ENCODE measurements at regions not wholly inside any gene's neighbourhood (a gene's known extent, or its start where the extent isn't known, plus 50 kb on each side); places are given as distances from the start of the nearest gene placed in this dataset.
"Not testable (repeated sequence)": the region's sequence is repeated elsewhere in the genome, so short reads cannot be mapped to it uniquely, and the experiment has no call there.

GRCh38 chr11:109048098-109048497 lies 373.9 kb upstream of the C11orf87 start:
- CTCF ChIA-PET: no interaction called here
- TF ChIP-seq L3MBTL2 (conservative IDR thresholded peaks at IDR 0.05) (no peak), FOXA1 (IDR thresholded peaks at IDR 0.05) (no peak), ARNT (IDR thresholded peaks at IDR 0.05) (no peak), NFRKB (IDR thresholded peaks at IDR 0.05) (no peak), PKNOX1 (IDR thresholded peaks at IDR 0.05) (no peak), SUZ12 (IDR thresholded peaks at IDR 0.05) (no peak), FOXK2 (IDR thresholded peaks at IDR 0.05) (no peak), TARDBP (IDR thresholded peaks at IDR 0.05) (no peak), ZNF384 (IDR thresholded peaks at IDR 0.05) (no peak), BHLHE40 (IDR thresholded peaks at IDR 0.05; ENCODE audit: borderline replicate concordance) (no peak)
- POLR2A ChIA-PET: no interaction called here
- no peak for DNase-seq (ENCODE audit: extremely low spot score)

- no peak for DNase-seq (ENCODE audit: extremely low spot score)
- POLR2A ChIA-PET: no interaction called here
- TF ChIP-seq ELF4 (IDR thresholded peaks at IDR 0.05): no peak
- TF ChIP-seq CTBP1 (IDR thresholded peaks at IDR 0.05; ENCODE audit: borderline replicate concordance): no peak
- TF ChIP-seq SP1 (IDR thresholded peaks at IDR 0.05): no peak
- no peak for TF ChIP-seq LEF1 (IDR thresholded peaks at IDR 0.05; ENCODE audit: borderline replicate concordance)
- no peak for TF ChIP-seq ARNT (IDR thresholded peaks at IDR 0.05)
- TF ChIP-seq L3MBTL2 (conservative IDR thresholded peaks at IDR 0.05): no peak
- TF ChIP-seq ZNF384 (IDR thresholded peaks at IDR 0.05): no peak
- no peak for TF ChIP-seq FOXK2 (IDR thresholded peaks at IDR 0.05)
- TF ChIP-seq NFRKB (IDR thresholded peaks at IDR 0.05): no peak
- no peak for TF ChIP-seq HDGF (IDR thresholded peaks at IDR 0.05; ENCODE audit: borderline replicate concordance)
- TF ChIP-seq SUZ12 (IDR thresholded peaks at IDR 0.05): no peak
- TF ChIP-seq FOXA1 (IDR thresholded peaks at IDR 0.05): no peak
- TF ChIP-seq FOXM1 (IDR thresholded peaks at IDR 0.05; ENCODE audit: borderline replicate concordance): no peak
- no peak for TF ChIP-seq BHLHE40 (IDR thresholded peaks at IDR 0.05; ENCODE audit: borderline replicate concordance)
- no peak for TF ChIP-seq PKNOX1 (IDR thresholded peaks at IDR 0.05)
- no peak for TF ChIP-seq TARDBP (IDR thresholded peaks at IDR 0.05)
- CTCF ChIA-PET: no interaction called here
Measured at GRCh38 chr11:109051200-109051599, 370.8 kb upstream of the C11orf87 start.

- DNase-seq (ENCODE audit: extremely low spot score): no peak
- ChIA-PET CTCF (no interaction called here), POLR2A (no interaction called here)
- TF ChIP-seq FOXK2 (IDR thresholded peaks at IDR 0.05) (no peak), ARNT (IDR thresholded peaks at IDR 0.05) (no peak), CTBP1 (IDR thresholded peaks at IDR 0.05; ENCODE audit: borderline replicate concordance) (no peak), BHLHE40 (IDR thresholded peaks at IDR 0.05; ENCODE audit: borderline replicate concordance) (no peak), L3MBTL2 (conservative IDR thresholded peaks at IDR 0.05) (no peak), ELF4 (IDR thresholded peaks at IDR 0.05) (no peak), PKNOX1 (IDR thresholded peaks at IDR 0.05) (no peak), TARDBP (IDR thresholded peaks at IDR 0.05) (no peak), SUZ12 (IDR thresholded peaks at IDR 0.05) (no peak), SP1 (IDR thresholded peaks at IDR 0.05) (no peak)
Measured at GRCh38 chr11:109059402-109059801, 362.6 kb upstream of the C11orf87 start.

GRCh38 chr11:109061394-109061793 lies 360.6 kb upstream of the C11orf87 start:
- no peak for TF ChIP-seq NFRKB (IDR thresholded peaks at IDR 0.05)
- ChIA-PET CTCF (no interaction called here), POLR2A (no interaction called here)
- no peak for DNase-seq (ENCODE audit: extremely low spot score)

- CTCF ChIA-PET: no interaction called here
- POLR2A ChIA-PET: no interaction called here
- TF ChIP-seq FOXA1 (IDR thresholded peaks at IDR 0.05): no peak
- TF ChIP-seq L3MBTL2 (conservative IDR thresholded peaks at IDR 0.05): no peak
- no peak for TF ChIP-seq ELF4 (IDR thresholded peaks at IDR 0.05)
- no peak for DNase-seq (ENCODE audit: extremely low spot score)
Measured at GRCh38 chr11:109062445-109062844, 359.5 kb upstream of the C11orf87 start.

- TF ChIP-seq TARDBP (IDR thresholded peaks at IDR 0.05) (no peak), L3MBTL2 (conservative IDR thresholded peaks at IDR 0.05) (no peak), SUZ12 (IDR thresholded peaks at IDR 0.05) (no peak), HDGF (IDR thresholded peaks at IDR 0.05; ENCODE audit: borderline replicate concordance) (no peak), FOXA1 (IDR thresholded peaks at IDR 0.05) (no peak), ELF4 (IDR thresholded peaks at IDR 0.05) (no peak), ZNF384 (IDR thresholded peaks at IDR 0.05) (no peak), BHLHE40 (IDR thresholded peaks at IDR 0.05; ENCODE audit: borderline replicate concordance) (no peak), NFRKB (IDR thresholded peaks at IDR 0.05) (no peak), ARNT (IDR thresholded peaks at IDR 0.05) (no peak), FOXK2 (IDR thresholded peaks at IDR 0.05) (no peak), PKNOX1 (IDR thresholded peaks at IDR 0.05) (no peak), SP1 (IDR thresholded peaks at IDR 0.05) (no peak), CTBP1 (IDR thresholded peaks at IDR 0.05; ENCODE audit: borderline replicate concordance) (no peak), FOXM1 (IDR thresholded peaks at IDR 0.05; ENCODE audit: borderline replicate concordance) (no peak), LEF1 (IDR thresholded peaks at IDR 0.05; ENCODE audit: borderline replicate concordance) (no peak)
- DNase-seq (ENCODE audit: extremely low spot score): no peak
- ChIA-PET CTCF (no interaction called here), POLR2A (no interaction called here)
Measured at GRCh38 chr11:109062871-109063270, 359.1 kb upstream of the C11orf87 start.

GRCh38 chr11:109064618-109065311 lies 357.2 kb upstream of the C11orf87 start:
- POLR2A ChIA-PET; DNase-seq (ENCODE audit: extremely low spot score); CTCF ChIA-PET: not testable (repeated sequence)
